Fibroblast of lung (primary cell): ENCODE measurements at regions not wholly inside any gene's neighbourhood (a gene's known extent, or its start where the extent isn't known, plus 50 kb on each side); places are given as distances from the start of the nearest gene placed in this dataset.

Experiments used
- DNase-seq, 2 donors: peaks; one replicate each; pipeline versions ENCODE4 v3.0.0 to v3.0.0-alpha.2; 2010; ENCODE audit warnings: low read depth in 2 of 2
- H2AFZ ChIP-seq: 2 replicates; pipeline ENCODE4 v1.5.1; 2012; ENCODE audit warnings: low read length, control low read depth, inconsistent platforms
- H3K27ac ChIP-seq: 2 replicates; pipeline ENCODE4 v1.5.1; 2011; ENCODE audit warnings: low read length, control low read depth; ENCODE audit not compliant: insufficient read depth
- H3K27me3 ChIP-seq: 2 replicates; pipeline ENCODE4 v1.5.1; 2011; ENCODE audit warnings: mild to moderate bottlenecking, low read length; ENCODE audit not compliant: control insufficient read depth, insufficient read depth
- H3K36me3 ChIP-seq: 2 replicates; pipeline ENCODE4 v1.5.1; 2011; ENCODE audit warnings: low read length; ENCODE audit not compliant: control insufficient read depth, insufficient read depth
- H3K4me1 ChIP-seq: 2 replicates; pipeline ENCODE4 v1.5.1; 2011; ENCODE audit warnings: low read length; ENCODE audit not compliant: control insufficient read depth, insufficient read depth; ENCODE audit errors: extremely low read depth
- H3K4me2 ChIP-seq: 2 replicates; pipeline ENCODE4 v1.5.1; 2011; ENCODE audit warnings: low read length, control low read depth; ENCODE audit not compliant: insufficient read depth; ENCODE audit errors: extremely low read depth
- H3K4me3 ChIP-seq, 4 experiments: fragments of 200-600 bp in 1 of 4; sonication (generic) in 1 of 4; replicated peaks in 1 of 4; 2 replicates each; pipeline ENCODE4 v1.5.1; 2011 to 2016; ENCODE audit warnings: low read length in 4 of 4, low read depth in 3 of 4, mild to moderate bottlenecking in 3 of 4, control low read depth in 2 of 4, inconsistent platforms in 1 of 4, mixed read lengths in 1 of 4; ENCODE audit not compliant: insufficient read depth in 1 of 4; ENCODE audit errors: control extremely low read depth in 1 of 4
- H3K79me2 ChIP-seq: 2 replicates; pipeline ENCODE4 v1.5.1; 2012; ENCODE audit warnings: mild to moderate bottlenecking, low read length, inconsistent platforms; ENCODE audit not compliant: control insufficient read depth, insufficient read depth
- H3K9ac ChIP-seq: 2 replicates; pipeline ENCODE4 v1.5.1; 2011; ENCODE audit warnings: mild to moderate bottlenecking, low read length, control low read depth; ENCODE audit not compliant: insufficient read depth
- H3K9me3 ChIP-seq: 2 replicates; pipeline ENCODE4 v1.5.1; 2012; ENCODE audit warnings: low read depth, low read length; ENCODE audit not compliant: control insufficient read depth, insufficient read depth
- H4K20me1 ChIP-seq: 2 replicates; pipeline ENCODE4 v1.5.1; 2011; ENCODE audit warnings: low read length; ENCODE audit not compliant: control insufficient read depth, insufficient read depth; ENCODE audit errors: extremely low read depth
- CTCF ChIP-seq, 2 donors: IDR thresholded peaks in 1 of 2; conservative IDR thresholded peaks in 1 of 2; 1 replicate in 1 of 2; 2 replicates in 1 of 2; pipeline ENCODE4 v1.5.1; 2011 to 2012; ENCODE audit warnings: low read length in 2 of 2, control low read depth in 1 of 2, inconsistent platforms in 1 of 2, low read depth in 1 of 2, mild to moderate bottlenecking in 1 of 2
- EZH2 ChIP-seq: IDR thresholded peaks from 2 replicates; pipeline ENCODE4 v1.5.1; 2012; ENCODE audit warnings: low read length, control low read depth, mild to moderate bottlenecking; ENCODE audit errors: missing control alignments

GRCh38 chr6:167589615-167589940 is 237.1 kb upstream of the AFDN start:
- Histone ChIP-seq H3K4me1 (no peaks in the 10 kb centered on the region), H3K4me2 (no peak overlapping the region), H3K27ac (no peak overlapping the region), H3K79me2 (no peaks in the 10 kb centered on the region), H3K9me3 (peaks cover 1% of the 10 kb centered on the region), H3K9ac (no peak overlapping the region), H3K4me3 (no peak overlapping the region), H3K27me3 (no peaks in the 10 kb centered on the region), H4K20me1 (no peaks in the 10 kb centered on the region), H3K36me3 (no peaks in the 10 kb centered on the region), H2AFZ (no peak overlapping the region)
- no peak for TF ChIP-seq CTCF (conservative IDR thresholded peaks at IDR 0.05 in 1 of 2, IDR thresholded peaks at IDR 0.05 in 1 of 2; ENCODE audit: low read depth in 1 of 2, low read length in 2 of 2)
- no peak for TF ChIP-seq EZH2
- no peak for DNase-seq

- Histone ChIP-seq H4K20me1 (no peaks in the 10 kb centered on the region), H3K27ac (no peak overlapping the region), H3K79me2 (no peaks in the 10 kb centered on the region), H3K4me2 (no peak overlapping the region), H3K9ac (no peak overlapping the region), H3K27me3 (no peaks in the 10 kb centered on the region), H3K9me3 (peaks cover 1% of the 10 kb centered on the region), H2AFZ (no peak overlapping the region), H3K4me1 (no peaks in the 10 kb centered on the region), H3K36me3 (no peaks in the 10 kb centered on the region), H3K4me3 (no peak overlapping the region)
- TF ChIP-seq CTCF (conservative IDR thresholded peaks at IDR 0.05 in 1 of 2, IDR thresholded peaks at IDR 0.05 in 1 of 2; ENCODE audit: low read depth in 1 of 2, low read length in 2 of 2) = no peak
- no peak for TF ChIP-seq EZH2
- no peak for DNase-seq
These were observed 236.5 kb upstream of the AFDN start for GRCh38 chr6:167590193-167590592.
